ENCODE measurements at regions not wholly inside any gene's neighbourhood (a gene's known extent, or its start where the extent isn't known, plus 50 kb on each side); places are given as distances from the start of the nearest gene placed in this dataset.

DNA sequence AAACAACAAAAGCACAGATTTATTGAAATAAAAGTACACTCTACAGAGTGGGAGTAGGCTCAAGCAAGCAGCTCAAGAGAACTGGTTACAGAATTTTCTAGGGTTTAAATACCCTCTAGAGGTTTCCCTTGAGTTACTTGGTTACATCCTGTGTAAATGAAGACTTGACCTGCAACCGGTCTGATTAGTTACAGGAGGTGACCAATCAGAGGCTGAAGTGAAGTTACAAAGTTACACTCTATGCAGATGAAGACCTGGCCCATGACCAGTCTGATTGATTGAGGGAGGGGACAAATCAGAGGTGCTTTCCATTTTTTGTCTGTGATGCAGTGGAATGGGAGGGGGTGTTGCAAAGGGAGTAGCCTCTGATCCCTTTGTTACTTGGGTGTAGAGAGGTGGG is 723.4 kb downstream of the ZPLD1 start:
- no peak for DNase-seq (ENCODE audit: low read depth)
- H3K4me3 ChIP-seq (ENCODE audit: low read depth, low read length), result no peak overlapping the region
- TF ChIP-seq MYC (IDR thresholded peaks at IDR 0.05; ENCODE audit: low read depth, low read length), result no peak

DNA sequence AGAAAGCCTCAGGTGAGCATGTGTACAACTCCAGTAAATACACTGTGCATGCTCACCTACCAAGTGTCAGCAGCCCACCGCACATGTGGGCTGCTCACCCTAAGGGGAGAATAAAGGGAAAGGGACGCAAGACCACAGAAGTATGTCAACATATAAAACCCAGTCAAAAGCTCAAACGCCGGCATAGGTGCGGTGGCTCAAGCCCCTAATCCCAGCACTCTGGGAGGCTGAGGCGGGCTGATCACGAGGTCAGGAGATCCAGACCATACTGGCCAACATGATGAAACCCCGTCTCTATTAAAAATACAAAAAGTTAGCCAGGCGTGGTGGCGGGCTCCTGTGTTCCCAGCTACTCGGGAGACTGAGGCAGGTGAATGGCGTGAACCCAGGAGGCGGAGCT is 732.1 kb downstream of the ZPLD1 start:
- no peak for TF ChIP-seq MYC (IDR thresholded peaks at IDR 0.05; ENCODE audit: low read depth, low read length)
- TF ChIP-seq POLR2A (IDR thresholded peaks at IDR 0.05; ENCODE audit: extremely low read depth, insufficient read length), result no peak
- TF ChIP-seq, protein P1, sequence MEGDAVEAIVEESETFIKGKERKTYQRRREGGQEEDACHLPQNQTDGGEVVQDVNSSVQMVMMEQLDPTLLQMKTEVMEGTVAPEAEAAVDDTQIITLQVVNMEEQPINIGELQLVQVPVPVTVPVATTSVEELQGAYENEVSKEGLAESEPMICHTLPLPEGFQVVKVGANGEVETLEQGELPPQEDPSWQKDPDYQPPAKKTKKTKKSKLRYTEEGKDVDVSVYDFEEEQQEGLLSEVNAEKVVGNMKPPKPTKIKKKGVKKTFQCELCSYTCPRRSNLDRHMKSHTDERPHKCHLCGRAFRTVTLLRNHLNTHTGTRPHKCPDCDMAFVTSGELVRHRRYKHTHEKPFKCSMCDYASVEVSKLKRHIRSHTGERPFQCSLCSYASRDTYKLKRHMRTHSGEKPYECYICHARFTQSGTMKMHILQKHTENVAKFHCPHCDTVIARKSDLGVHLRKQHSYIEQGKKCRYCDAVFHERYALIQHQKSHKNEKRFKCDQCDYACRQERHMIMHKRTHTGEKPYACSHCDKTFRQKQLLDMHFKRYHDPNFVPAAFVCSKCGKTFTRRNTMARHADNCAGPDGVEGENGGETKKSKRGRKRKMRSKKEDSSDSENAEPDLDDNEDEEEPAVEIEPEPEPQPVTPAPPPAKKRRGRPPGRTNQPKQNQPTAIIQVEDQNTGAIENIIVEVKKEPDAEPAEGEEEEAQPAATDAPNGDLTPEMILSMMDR (IDR thresholded peaks at IDR 0.05; ENCODE audit: low read depth, low read length), result no peak
- TF ChIP-seq, protein P2, sequence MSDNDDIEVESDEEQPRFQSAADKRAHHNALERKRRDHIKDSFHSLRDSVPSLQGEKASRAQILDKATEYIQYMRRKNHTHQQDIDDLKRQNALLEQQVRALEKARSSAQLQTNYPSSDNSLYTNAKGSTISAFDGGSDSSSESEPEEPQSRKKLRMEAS (IDR thresholded peaks at IDR 0.05; ENCODE audit: low read depth, low read length), result no peak
- no peak for DNase-seq (ENCODE audit: low read depth)
- H3K4me3 ChIP-seq (ENCODE audit: low read depth, low read length), result no peak overlapping the region

DNA sequence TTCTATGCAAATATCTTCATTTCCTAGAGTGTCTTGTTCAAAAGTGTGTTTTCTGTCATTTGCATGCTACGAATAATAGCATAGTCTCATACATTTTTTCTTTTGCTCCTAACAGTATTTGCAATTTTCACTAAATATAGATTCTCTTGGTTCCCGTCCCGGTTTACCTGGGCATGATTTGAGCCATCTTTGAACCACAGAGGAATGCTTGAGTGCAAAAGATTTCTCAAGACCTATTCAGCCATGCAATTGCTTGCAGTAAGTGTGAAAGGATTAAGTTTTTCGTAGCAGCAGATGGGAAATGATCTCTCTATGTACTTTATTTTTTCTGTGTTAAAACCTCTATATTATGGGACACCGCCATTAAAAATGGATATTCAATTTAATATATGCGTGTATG is 733.0 kb downstream of the ZPLD1 start:
- no peak overlapping the region for H3K4me3 ChIP-seq (ENCODE audit: low read depth, low read length)
- TF ChIP-seq POLR2A (IDR thresholded peaks at IDR 0.05; ENCODE audit: extremely low read depth, insufficient read length) (no peak), MYC (IDR thresholded peaks at IDR 0.05; ENCODE audit: low read depth, low read length) (no peak)
- TF ChIP-seq, protein P2 (IDR thresholded peaks at IDR 0.05; ENCODE audit: low read depth, low read length), result no peak
- TF ChIP-seq, protein P1 (IDR thresholded peaks at IDR 0.05; ENCODE audit: low read depth, low read length), result no peak
- no peak for DNase-seq (ENCODE audit: low read depth)

DNA sequence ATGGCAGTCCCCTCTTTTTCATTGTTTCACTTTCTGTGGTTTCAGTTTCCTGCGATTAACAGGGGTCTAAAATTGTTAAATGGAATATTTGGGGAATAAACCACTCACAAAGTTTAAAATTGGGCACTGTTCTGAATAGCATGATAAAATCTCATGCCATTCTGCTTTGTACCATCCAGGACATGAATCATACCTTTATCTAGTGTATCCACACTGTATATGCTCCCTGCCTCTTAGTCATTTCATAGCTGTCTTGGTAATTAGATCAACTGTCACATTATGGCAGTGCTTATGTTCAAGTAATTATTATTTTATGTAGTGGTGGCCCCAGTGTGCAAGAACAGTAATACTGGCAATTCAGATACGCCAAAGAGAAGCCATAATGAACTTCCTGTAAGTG is 734.5 kb downstream of the ZPLD1 start:
- DNase-seq (ENCODE audit: low read depth), result no peak
- no peak overlapping the region for H3K4me3 ChIP-seq (ENCODE audit: low read depth, low read length)
- TF ChIP-seq POLR2A (IDR thresholded peaks at IDR 0.05; ENCODE audit: extremely low read depth, insufficient read length) (no peak), MYC (IDR thresholded peaks at IDR 0.05; ENCODE audit: low read depth, low read length) (no peak)
- TF ChIP-seq, protein P2 (IDR thresholded peaks at IDR 0.05; ENCODE audit: low read depth, low read length), result no peak
- TF ChIP-seq, protein P1 (IDR thresholded peaks at IDR 0.05; ENCODE audit: low read depth, low read length), result no peak

DNA sequence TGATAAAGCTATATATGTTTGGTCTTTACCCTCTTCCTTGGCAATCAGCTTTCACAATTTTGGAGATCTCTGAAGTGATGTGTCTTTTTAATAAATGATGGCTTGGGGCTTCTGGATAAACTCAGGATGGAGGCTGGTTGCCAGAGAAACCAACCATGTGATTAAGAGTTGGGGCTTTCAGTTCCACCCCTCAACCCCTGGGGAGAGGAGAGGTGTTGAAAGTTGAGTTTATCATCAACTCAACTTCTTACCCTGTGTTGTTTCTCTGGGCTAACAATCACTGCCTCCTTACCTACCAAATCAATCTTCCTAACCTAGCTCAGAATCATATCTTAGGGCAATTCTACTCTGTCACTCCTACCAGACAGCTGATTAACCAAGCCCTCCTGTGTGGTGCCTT is 735.8 kb downstream of the ZPLD1 start:
- no peak for DNase-seq (ENCODE audit: low read depth)
- no peak for TF ChIP-seq MYC (IDR thresholded peaks at IDR 0.05; ENCODE audit: low read depth, low read length)
- TF ChIP-seq POLR2A (IDR thresholded peaks at IDR 0.05; ENCODE audit: extremely low read depth, insufficient read length), result no peak
- TF ChIP-seq, protein P1 (IDR thresholded peaks at IDR 0.05; ENCODE audit: low read depth, low read length), result no peak
- TF ChIP-seq, protein P2 (IDR thresholded peaks at IDR 0.05; ENCODE audit: low read depth, low read length), result no peak
- H3K4me3 ChIP-seq (ENCODE audit: low read depth, low read length), result no peak overlapping the region

DNA sequence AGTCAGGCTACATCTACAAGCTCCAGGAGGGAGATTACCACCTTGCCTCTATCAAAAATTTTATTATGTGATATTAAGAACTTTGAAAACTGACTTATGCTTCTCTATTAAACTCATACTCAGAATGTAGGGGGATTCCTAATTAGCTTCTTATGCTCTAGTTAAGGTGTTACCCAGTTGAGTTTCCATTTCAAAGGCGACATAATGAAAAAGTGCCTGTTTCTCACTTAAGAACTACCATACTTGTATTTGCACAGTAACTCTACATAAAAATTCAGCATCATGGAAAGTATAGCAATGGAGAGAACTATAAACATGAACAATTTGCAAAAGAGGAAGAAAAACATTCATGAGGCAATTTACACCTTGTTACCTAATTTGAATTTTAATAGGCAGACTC is 739.1 kb downstream of the ZPLD1 start:
- no peak for DNase-seq (ENCODE audit: low read depth)
- TF ChIP-seq, protein P2 (IDR thresholded peaks at IDR 0.05; ENCODE audit: low read depth, low read length), result no peak
- TF ChIP-seq MYC (IDR thresholded peaks at IDR 0.05; ENCODE audit: low read depth, low read length) (no peak), POLR2A (IDR thresholded peaks at IDR 0.05; ENCODE audit: extremely low read depth, insufficient read length) (no peak)
- TF ChIP-seq, protein P1 (IDR thresholded peaks at IDR 0.05; ENCODE audit: low read depth, low read length), result no peak
- H3K4me3 ChIP-seq (ENCODE audit: low read depth, low read length), result no peak overlapping the region

All from NB4 (cell line).